Hematopoietic multipotent progenitor cell treated with erythropoietin and hydrocortisone succinate and interleukin-3 and kit ligand, for 8 days (in vitro differentiated cells): ENCODE measurements at regions not wholly inside any gene's neighbourhood (a gene's known extent, or its start where the extent isn't known, plus 50 kb on each side); places are given as distances from the start of the nearest gene placed in this dataset.
"Not testable (repeated sequence)": the region's sequence is repeated elsewhere in the genome, so short reads cannot be mapped to it uniquely, and the experiment has no call there.

Experiments
- DNase-seq: peaks from one replicate; pipeline ENCODE4 v3.0.0-alpha.2; 2015

DNA sequence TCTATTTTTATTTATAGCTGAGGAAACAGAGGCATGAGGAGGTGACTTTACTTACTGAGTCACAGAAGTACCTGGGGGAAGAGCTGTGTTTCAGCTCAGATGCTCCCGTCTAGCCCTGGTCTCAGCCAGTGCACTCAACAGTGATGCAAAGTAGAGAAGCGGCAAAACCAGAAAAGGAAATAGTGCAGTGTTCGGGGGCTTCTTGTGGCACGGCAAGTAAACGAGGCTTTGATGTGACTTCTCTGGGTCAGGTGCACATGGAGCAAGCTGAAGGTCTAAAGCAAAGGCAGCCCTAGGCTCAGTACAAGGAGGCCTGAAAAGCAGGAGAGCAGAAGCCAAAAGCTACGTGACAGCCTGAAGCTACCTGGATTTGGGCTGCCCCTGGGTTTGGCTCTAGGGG lies 526.7 kb upstream of the ADAMTS16 start:
- no peak for DNase-seq

DNA sequence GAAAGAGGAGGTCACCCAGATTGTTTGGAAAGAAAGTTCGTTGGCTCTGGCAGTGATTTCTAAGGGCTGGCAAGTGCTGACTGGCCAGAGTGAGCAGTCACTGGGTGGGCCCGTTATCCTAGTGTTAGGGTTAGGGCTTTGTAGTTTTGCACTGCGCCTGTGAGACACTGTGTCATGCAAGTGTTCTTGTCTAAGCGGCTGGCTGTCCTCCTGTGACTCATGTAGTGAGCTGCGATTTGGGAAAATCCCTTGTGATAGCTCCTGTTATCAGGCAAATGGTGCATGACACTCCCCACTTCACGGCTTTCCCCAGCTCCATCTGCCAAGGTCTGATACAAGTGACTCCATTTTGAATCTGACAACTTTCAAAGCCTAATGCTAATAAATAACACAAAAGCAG lies 526.0 kb upstream of the ADAMTS16 start:
- no peak for DNase-seq

DNA sequence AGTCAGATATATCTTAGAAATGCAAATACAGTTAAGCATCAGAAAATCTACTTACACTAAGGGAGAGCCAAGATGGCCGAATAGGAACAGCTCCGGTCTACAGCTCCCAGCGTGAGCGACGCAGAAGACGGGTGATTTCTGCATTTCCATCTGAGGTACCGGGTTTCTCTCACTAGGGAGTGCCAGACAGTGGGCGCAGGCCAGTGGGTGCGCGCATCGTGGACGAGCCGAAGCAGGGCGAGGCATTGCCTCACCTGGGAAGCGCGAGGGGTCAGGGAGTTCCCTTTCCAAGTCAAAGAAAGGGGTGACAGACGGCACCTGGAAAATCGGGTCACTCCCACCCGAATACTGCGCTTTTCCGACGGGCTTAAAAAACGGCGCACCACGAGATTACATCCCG lies 524.8 kb upstream of the ADAMTS16 start:
- DNase-seq, result not testable (repeated sequence)

DNA sequence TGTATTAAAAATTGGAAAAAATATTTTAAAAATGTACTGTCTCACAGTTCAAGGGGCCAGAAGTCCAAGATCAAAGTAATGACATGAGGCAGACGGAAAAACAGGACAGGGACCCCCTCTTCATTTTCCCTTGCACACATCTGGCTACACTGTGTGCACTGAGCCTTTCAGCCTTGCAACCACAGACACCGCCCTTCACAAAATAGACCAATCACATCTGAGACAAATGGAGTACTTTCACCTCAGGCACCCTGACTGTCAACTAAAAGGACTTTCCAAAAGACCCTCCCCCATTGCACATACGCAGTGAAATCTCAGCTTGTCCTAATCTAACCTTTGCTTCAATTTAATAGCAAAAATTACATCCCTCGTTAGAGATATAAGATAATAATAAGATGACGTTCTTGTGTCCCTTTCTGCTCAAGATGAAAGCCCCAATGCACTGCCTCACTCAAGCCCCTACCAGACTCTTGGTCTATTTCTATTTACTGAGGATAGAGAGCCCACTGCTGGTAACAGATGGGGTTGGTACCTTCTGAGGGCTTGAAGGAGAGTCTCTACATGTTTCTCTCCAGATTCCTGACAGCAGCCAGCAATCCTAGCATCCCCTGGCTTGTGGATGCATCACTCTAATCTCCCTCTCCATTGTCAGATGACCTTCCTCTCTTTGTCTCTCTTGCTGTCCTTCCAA lies 514.8 kb upstream of the ADAMTS16 start:
- DNase-seq, result no peak

DNA sequence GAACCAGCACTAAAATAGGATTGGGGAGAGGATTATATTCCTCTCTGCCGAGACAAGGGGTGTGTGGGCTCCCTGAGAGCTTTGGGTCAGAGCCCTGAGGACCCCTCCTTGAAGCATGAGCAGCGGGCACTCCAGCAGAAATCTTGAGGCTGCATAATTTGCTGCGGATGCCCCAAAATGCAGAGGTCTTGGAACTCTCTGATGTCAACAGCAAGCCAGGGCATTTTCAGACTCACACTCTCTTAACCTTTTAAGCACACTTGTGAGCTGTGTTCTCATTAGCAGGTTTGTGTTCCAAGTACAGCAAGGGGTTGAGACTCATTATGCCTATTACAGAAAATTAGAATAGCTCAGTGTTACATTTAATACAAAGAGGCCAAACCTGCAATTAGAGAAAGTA lies 513.0 kb upstream of the ADAMTS16 start:
- no peak for DNase-seq

DNA sequence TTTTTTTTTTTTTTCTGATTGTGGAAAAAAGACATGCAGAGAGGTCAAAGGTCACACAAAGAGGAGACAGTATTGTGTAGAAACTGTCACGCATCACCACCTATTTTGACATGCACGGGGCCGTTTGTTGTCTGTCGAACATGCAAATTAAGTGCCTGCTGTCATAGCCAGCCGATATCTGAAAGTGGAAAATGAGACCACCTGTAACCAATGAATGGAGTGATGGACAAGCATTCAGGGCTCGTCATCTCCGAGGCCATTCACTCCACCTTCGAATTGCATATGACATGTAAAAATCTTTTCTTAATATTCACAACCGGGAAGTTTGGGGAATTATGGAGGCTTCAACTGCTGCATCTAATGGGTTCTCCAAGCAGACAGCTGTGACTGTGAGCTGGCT lies 512.2 kb upstream of the ADAMTS16 start:
- DNase-seq, result no peak

DNA sequence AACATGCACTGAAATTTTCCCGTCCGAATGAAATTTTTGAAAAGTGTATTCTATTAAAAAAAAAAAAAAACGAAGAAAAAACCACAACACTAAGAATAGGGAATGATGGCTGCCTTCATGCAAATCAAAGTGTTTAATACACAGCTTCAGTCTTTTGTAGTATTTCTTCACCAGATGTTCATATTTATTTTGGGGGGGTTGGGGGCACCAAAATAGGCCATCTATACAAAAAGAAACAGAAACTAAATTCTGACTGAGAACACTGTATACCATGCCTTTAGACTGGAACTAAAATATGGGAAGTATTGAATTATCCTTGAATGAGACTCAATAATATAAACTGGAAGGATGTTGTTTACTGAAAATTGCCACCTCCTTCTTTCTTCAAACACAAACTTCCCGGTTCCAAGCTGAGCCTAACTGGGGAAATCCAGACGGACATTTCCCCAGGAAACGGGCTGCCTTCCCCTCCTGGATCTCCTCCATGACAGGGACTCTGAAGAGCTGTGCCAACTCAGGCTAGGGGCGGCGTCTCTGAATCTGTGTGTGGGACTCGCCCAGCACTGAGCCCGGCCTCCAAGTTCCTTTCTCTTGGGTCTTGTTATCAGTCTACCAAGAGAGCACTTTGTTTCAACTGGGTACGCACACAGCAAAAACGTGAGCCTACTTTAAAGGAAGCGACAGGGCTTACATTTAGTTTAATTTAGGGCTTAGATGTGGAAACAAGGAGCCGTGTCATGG lies 511.3 kb upstream of the ADAMTS16 start:
- DNase-seq, result no peak

DNA sequence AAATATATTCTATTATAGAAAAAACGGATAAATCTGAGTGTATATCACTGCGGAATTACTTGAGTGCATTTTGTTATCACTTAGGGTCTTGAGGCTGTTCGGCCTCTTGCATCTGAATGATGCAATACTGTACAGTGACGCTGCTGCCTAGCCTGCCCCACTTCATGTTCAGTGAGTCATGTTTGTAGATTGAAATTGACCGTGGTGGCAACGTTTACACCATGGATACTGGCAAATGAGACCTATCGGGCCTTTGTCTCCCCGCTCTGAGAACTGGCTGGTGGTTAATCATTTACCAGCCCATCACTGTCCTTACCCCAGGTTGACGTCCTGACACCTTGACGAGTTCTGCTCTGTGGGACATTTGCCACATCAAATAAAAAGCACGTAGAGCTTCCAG lies 510.1 kb upstream of the ADAMTS16 start:
- DNase-seq, result no peak

DNA sequence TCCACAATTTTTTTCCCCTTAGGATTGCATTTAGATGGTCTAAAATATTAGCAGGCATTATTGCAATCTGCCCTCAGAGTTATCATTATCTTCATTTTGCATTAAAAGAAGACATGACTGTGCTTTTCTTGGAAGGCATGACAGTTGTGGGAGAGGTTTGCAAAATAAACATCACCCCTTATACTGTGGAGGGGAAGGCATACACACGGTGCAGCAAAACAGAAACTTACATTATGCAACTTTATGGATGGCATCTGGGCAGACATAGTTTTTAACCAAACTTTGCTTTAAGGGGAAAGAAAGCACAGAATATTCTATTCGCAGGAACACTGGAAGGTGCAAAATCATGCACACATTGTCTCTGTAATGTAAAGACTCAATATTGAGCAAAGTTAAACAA lies 505.8 kb upstream of the ADAMTS16 start:
- DNase-seq, result no peak

DNA sequence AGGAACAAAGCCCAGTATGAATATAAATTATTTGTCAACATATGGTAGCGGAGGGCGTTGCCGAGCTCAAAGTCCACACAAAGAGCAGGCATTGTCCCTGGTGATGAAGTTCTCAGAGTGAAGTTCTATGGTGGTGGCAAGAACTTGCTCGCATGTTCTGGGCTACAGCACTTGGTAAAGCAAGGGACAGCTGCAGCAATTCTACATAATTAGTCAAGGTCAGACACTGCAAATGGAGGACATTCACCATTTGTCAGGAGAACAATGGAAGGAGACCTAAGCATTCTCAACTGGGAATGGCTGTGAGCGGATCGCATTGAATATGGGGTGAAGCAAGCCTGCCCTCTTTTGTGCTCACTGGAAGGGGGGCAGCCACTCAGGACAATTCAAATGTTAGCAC lies 503.8 kb upstream of the ADAMTS16 start:
- no peak for DNase-seq

DNA sequence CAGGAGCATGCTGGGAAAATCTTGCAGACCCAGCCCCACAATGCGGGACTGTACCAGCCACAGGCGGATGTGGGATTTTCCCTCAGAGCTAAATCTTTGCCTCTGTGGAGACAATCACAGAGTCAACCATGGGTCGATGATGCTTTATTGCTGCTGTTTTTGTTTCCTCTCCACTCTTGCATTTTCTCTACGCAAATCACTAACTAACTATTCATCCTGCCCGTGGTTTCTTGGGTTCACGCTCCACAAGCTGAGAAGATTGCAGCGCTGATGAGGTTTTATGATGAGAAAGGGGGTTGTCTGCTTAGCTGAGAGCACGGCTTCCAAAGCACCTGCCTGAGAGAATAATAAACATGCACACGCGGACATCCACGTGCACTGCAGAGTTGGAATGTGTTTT lies 500.2 kb upstream of the ADAMTS16 start:
- DNase-seq, result no peak

DNA sequence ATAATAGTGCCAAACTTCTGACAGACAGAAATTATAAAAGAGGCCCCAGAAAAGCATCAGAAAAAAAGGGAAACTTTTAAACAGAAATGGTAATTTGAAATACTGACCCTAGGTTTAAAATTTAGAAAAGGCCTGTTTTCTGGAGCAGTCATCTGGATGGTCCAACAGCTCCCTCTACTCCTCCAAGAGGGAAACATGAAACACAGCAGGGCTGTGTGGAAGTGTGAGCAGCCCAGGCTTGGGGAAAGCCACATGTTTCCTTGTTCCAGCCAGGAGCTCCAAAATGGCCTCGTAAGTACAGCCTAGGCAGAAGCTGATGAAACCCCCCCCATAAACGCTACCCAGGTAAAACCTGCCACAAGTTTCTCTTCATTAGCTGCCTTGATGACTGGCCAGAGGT lies 499.3 kb upstream of the ADAMTS16 start:
- DNase-seq, result no peak

DNA sequence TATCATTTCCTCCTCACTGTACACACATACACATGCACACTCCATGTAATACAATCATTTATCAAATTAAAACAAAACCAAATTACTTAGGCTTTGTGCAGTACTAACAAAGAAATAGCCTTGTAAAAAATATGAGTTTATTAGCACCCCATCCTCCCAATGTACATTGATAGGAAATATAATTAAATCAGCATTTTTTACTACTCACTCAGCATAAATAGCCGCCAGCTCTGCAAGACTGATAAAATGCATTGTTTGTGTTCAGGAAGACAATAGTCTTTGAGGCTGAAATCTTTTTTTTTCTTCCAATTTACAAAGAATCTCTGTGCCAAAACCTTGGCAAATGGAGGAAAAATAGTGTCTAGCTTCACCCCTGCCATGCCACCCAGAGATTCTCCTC lies 497.6 kb upstream of the ADAMTS16 start:
- no peak for DNase-seq

DNA sequence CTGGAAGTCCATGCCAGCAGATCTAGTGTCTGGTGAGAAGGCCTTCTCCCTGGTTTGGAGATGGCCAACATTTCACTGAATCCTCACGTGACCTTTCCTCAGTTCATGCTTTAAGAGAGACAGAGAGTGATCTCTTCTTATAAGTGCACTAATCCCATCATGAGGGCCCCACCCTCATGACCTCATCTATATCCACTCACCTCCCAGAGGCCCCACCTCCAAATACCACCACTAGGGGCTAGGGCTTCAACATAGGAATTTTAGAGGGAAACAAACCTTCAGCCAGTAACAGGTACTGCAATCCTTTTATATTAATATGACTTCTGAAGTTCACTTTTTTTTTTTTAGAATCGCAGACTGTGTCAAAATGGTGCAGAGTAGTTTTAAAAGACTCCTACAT lies 496.9 kb upstream of the ADAMTS16 start:
- DNase-seq, result no peak

DNA sequence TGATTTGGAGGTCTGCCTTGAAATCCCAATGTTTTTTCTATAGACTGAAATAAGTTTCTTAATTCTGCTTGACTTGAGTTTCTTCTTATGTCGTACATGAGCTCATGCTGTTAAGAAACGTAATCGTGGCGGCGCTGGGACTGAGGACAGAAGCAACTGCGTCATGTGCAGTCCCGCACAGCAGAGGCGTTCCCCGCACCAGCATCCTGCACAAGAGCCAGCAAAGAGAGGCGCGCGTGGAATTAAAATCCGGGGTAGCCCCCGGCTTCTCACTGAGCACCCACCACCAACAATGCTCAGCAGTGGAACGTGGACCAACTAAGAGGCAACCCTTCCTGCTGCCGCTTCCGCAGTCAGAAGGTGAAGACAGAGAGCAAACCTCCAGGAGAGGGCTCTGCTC lies 496.2 kb upstream of the ADAMTS16 start:
- no peak for DNase-seq

DNA sequence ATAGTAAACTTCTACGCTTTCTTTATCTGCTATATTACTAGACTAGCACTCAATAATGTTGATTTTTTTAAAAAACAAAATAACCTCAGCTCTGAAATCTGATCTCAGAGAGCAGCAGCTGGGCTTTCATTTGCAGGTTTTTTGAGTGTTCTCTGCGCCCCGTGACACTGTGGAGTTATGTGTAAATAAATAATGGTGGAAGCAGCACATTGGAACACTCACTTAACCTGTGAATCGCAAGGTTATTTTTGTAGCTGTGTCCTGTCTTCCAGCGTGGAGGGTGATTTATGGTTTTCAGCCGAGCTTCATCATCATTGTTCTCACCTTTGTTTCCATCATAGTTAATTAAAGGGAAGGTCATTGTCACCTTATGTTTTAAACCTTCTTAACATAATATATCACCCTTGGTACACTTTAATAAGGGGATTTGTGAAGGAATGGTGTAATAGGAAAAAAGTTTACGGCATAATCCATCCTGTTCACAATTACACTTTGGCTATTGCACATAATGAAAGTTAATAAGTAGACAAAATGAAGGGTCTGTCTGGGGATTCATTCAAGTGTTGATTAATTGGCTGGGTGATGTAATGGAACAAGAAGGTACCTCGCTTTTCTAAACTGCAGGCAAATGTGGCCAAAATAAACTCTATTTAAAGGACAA lies 493.3 kb upstream of the ADAMTS16 start:
- DNase-seq, result no peak

DNA sequence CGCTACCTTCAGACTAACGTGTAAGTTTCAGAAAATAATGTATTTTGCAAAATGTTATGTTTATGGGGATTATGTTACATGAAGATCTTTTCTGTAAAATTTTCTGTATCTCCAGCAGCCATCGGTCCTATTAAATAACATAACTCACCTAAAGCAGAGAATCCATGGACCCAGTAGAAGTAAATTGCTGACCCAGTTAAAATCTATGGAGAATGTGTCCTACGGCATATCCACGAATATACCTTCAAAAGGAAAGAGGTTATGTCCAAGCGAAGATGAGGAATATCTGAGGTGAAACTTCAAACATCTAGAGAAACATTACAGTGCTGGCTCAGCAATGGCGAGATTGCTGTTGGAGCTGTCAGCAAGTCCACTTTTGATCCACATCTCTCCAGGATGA lies 492.2 kb upstream of the ADAMTS16 start:
- no peak for DNase-seq

DNA sequence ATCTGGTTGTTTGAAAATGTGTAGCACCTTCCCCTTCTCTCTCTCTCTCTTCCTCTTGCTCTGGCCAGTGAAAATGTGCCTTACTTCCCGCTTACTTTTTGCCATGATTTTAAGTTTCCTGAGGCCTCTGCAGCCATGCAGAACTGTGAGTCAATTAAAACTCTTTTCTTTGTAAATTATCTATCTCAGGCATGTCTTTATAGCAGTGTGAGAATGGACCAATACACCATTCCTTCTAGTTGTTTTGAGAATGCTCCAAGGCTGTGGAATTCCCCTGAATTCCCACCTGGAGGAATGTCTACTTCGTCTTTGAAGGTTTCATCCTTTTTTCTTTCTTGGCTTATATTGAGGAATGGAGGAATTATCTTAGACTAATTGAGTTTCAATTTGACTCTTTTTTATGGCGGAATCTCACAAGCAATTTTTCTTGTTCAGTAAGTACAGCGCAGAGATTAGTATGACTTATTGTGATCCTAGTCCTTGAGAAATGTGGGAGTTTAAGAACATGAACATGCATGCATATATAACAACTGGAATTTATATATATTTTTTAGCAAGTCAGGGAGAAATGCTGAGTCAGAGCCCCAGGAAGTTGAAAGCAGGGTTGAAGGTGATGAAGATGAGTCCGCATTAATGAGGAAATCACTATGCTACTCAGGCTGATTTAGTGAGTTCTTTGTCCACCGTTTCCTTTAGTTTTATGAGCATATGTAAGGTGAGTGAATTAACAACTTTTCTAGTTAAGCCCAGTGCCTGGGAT lies 488.1 kb upstream of the ADAMTS16 start:
- no peak for DNase-seq

DNA sequence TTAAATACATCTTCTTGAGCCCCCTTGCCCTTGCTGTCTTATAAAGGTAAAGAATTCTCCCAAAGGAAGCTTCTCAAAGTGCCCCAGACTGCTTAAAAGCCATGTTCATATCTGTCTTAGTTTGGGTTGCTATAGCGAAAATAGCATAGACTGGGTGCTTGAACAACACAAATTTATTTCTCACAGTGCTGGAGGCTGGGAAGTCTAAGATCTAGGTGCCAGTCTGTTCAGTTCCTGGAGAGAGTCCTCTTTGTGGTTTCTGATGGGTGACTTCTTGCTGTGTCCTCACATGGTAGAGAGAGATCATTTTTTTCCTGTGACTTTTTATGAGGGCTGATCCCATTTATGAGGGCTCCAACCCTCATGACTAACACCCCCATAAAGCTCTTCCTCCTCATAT lies 486.7 kb upstream of the ADAMTS16 start:
- DNase-seq, result no peak

DNA sequence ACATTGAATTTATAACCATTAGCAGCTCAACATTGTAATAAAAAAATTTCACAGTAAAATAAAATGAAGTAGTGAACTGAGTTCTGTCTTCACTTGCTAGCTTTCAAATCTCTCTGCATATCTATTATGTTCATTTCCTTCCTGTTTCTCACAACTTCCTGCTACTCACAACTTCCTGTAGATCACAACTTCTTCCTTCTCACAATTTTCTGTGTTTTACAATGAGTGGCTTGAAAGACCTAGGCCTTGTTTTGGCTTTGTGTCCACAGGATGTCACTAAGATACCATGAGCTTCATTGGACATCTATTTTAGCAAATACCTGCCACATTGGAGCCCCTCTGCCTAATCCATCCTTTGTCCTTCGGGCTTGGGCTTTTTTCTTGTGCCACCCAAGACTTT lies 480.3 kb upstream of the ADAMTS16 start:
- no peak for DNase-seq

DNA sequence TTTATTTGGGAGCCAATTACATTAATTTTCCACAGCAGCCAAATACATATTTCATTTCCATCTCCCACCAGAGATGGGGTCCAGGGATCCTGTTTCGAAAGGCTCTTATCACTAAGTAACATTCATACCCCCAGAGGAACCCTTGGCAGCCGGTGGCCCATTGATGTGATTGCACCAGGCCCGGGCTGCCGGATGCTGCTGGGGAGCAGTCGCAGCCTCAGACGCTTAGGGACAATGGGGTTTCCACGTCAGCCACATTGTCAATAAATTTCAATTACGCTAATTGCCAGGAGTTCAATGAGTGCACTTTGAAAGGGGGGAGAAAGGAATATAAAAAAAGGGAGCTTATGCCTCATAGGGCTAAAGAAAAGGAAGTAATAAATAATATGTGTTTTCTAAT lies 478.8 kb upstream of the ADAMTS16 start:
- no peak for DNase-seq

DNA sequence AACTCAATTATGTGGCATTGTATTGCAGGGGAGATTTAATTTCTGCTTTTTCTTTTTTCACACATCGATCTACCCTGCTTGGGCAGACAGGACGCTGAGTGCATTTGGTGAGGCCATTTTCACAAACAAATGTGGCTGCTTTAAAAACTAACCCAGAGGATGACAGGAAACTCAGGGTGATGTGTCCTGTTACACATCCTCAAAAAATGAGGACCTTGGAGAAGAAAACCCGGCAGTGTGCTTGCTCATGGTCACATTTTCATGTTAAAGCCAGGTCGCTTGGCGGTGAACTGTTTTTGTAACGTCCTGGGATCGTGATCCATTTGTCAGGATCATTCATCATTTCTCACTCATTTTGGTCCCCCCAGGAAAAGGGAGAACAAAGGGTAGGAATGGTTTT lies 478.3 kb upstream of the ADAMTS16 start:
- DNase-seq, result no peak

DNA sequence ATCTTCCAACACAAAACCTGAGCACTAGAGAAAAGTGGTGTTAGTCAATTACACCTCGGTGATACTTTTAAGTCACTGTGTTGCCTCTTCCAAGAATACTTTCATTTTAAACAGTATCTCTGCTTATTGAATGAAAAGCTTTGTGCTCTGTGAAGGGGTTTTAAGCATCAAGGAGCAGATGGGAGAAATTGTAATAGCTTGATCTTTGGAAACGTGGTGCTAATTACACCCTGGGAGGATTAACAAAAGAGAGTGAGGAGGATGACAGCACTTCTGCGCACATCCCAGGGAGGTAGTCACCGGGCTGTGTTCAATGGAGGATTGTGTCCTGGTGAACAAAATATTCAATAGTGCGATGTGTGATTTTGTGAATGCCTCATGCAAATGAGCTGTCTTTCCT lies 477.4 kb upstream of the ADAMTS16 start:
- DNase-seq, result no peak

DNA sequence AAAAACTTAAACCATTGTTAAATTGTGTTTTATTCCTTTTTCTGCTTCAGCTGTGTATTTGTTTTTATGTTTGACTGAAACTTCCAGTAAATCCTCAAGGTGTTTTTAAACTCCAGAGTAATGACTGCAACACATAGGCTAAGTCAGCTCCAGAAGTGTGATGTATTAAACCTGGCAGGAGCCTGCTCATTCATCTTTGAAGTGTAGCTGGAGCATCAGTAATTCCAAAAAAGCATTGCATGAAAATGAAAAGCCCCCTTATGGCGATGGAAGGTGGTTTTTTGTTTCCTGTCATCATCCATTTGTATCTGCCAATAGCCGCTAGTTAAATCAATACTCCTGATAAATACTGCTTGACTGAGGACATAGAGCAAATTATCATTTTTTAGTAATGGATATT lies 474.2 kb upstream of the ADAMTS16 start:
- no peak for DNase-seq
